Fibroblast of villous mesenchyme (primary cell): ENCODE measurements at regions not wholly inside any gene's neighbourhood (a gene's known extent, or its start where the extent isn't known, plus 50 kb on each side); places are given as distances from the start of the nearest gene placed in this dataset.

ENCODE experiments used
- DNase-seq: peaks from one replicate; pipeline ENCODE4 v3.0.0-alpha.2; 2010; ENCODE audit warnings: low read depth
- H3K4me3 ChIP-seq: 2 replicates; pipeline ENCODE4 v1.5.1; 2011; ENCODE audit warnings: low read depth, mild to moderate bottlenecking, low read length
- CTCF ChIP-seq: IDR thresholded peaks from 2 replicates; pipeline ENCODE4 v1.5.1; 2012; ENCODE audit warnings: low read depth, mild to moderate bottlenecking, low read length; ENCODE audit not compliant: insufficient read depth

GRCh38 chr14:45705940-45706534 is 453.0 kb upstream of the MIS18BP1 start:
- H3K4me3 ChIP-seq, result no peak overlapping the region
- no peak for TF ChIP-seq CTCF
- DNase-seq, result no peak

- H3K4me3 ChIP-seq, result no peak overlapping the region
- no peak for DNase-seq
- TF ChIP-seq CTCF, result no peak
These were observed 446.5 kb upstream of the MIS18BP1 start for GRCh38 chr14:45699471-45699870.

GRCh38 chr14:45698462-45699134 is 445.6 kb upstream of the MIS18BP1 start:
- H3K4me3 ChIP-seq, result no peak overlapping the region

GRCh38 chr14:45686771-45687170 is 433.8 kb upstream of the MIS18BP1 start:
- no peak overlapping the region for H3K4me3 ChIP-seq
- TF ChIP-seq CTCF, result no peak
- peak; percentile 6 for DNase-seq

More at GRCh38 chr14:45698462-45699134, 445.6 kb upstream of the MIS18BP1 start:
- TF ChIP-seq CTCF, result no peak
- no peak for DNase-seq

- no peak for DNase-seq
- H3K4me3 ChIP-seq, result no peak overlapping the region
- no peak for TF ChIP-seq CTCF
These were observed 427.5 kb upstream of the MIS18BP1 start for GRCh38 chr14:45680531-45680930.

- peak; percentile 64 for DNase-seq
- TF ChIP-seq CTCF, result no peak
- H3K4me3 ChIP-seq, result no peak overlapping the region
These were observed 426.9 kb upstream of the MIS18BP1 start for GRCh38 chr14:45679853-45680252.

- DNase-seq, result no peak
- no peak overlapping the region for H3K4me3 ChIP-seq
- TF ChIP-seq CTCF, result no peak
These were observed 425.2 kb upstream of the MIS18BP1 start for GRCh38 chr14:45678163-45678562.
